ENCODE measurements at regions not wholly inside any gene's neighbourhood (a gene's known extent, or its start where the extent isn't known, plus 50 kb on each side); places are given as distances from the start of the nearest gene placed in this dataset.

DNA sequence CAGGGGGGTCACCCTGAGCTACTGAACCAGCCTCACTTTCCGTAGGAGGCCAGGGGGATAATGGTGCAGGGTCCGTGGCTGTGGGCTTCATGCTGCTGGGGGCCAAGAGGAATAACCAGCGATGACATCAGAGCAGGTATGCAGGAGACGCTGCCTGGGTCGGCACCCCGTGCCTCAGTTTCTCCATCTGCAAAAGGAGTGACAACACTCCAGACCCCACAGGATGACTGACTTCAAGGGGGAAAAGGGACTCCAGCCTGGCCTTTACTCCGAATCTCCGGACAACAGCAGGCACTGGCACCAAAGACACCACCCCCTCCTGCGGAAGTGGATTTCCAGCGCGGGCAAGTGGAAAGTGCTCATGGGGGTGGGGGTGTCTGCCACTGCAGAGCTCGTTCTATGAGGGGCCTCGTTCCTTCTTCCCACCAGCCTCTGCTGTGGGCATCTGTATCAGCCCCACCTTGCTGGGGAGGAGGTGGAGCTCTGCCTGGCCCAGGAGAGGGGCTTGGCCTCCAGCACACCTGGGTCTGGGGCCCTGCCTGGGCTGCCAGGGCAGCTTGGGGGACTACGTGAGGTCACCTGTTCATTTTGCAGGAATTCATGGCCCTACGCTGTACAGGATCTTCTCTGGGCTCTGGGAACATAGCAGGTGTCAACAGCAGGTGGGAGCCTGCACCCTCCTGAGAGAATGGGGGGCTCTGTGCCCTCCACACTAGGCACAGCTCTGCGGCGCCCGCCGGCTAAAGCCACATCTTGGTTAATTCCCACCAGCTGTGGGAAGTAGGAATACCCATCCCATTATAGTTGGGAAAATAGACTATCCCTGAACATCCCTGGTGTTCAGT lies 216.6 kb upstream of the C14orf180 start:
- TF ChIP-seq, protein P1, sequence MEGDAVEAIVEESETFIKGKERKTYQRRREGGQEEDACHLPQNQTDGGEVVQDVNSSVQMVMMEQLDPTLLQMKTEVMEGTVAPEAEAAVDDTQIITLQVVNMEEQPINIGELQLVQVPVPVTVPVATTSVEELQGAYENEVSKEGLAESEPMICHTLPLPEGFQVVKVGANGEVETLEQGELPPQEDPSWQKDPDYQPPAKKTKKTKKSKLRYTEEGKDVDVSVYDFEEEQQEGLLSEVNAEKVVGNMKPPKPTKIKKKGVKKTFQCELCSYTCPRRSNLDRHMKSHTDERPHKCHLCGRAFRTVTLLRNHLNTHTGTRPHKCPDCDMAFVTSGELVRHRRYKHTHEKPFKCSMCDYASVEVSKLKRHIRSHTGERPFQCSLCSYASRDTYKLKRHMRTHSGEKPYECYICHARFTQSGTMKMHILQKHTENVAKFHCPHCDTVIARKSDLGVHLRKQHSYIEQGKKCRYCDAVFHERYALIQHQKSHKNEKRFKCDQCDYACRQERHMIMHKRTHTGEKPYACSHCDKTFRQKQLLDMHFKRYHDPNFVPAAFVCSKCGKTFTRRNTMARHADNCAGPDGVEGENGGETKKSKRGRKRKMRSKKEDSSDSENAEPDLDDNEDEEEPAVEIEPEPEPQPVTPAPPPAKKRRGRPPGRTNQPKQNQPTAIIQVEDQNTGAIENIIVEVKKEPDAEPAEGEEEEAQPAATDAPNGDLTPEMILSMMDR (IDR thresholded peaks at IDR 0.05) = no peak
- no peak for TF ChIP-seq CBX8 (IDR thresholded peaks at IDR 0.05)
- no peak for TF ChIP-seq CEBPB (IDR thresholded peaks at IDR 0.05)
- no peak for TF ChIP-seq GATA3 (IDR thresholded peaks at IDR 0.05; ENCODE audit: borderline replicate concordance)
- no peak for TF ChIP-seq RAD21 (conservative IDR thresholded peaks at IDR 0.05 in 1 of 2, IDR thresholded peaks at IDR 0.05 in 1 of 2)
- TF ChIP-seq MAFK (IDR thresholded peaks at IDR 0.05; ENCODE audit: partially characterized antibody) = no peak
- TF ChIP-seq ZC3H11A (IDR thresholded peaks at IDR 0.05) = no peak

Measured in A549 (cell line).